NB4 (cell line): ENCODE measurements at regions not wholly inside any gene's neighbourhood (a gene's known extent, or its start where the extent isn't known, plus 50 kb on each side); places are given as distances from the start of the nearest gene placed in this dataset.

Source experiments
- MAX ChIP-seq: IDR thresholded peaks from 2 replicates; pipeline ENCODE4 v1.6.1; 2011; ENCODE audit warnings: low read depth, low read length
- POLR2A ChIP-seq: IDR thresholded peaks from 2 replicates; pipeline ENCODE4 v1.6.1; 2011; ENCODE audit warnings: mild to moderate bottlenecking; ENCODE audit not compliant: insufficient read length; ENCODE audit errors: extremely low read depth
- TF ChIP-seq, protein P1 (sequence below): IDR thresholded peaks from one replicate; pipeline ENCODE4 v1.5.1; 2012; ENCODE audit warnings: low read depth, low read length

DNA sequence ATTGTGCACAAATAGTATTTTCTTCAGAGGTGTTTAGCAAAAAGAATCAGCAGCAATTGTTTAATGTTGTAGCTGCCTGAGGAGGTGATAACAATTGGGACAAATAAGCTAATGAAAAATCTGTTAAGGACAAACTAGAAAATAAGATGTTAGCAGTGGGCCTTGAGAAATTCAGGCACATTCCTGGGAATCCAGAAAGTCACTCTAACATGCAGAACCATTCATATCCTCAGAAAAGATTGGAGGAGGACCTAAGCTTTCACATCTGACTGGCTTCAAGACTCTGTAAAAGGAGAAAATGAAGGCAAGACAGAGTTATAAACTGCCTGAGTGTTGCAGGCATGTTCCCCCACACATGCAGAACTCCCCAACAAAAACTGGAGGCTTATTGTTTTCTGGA lies 353.5 kb upstream of the RGPD4 start:
- TF ChIP-seq, protein P1, sequence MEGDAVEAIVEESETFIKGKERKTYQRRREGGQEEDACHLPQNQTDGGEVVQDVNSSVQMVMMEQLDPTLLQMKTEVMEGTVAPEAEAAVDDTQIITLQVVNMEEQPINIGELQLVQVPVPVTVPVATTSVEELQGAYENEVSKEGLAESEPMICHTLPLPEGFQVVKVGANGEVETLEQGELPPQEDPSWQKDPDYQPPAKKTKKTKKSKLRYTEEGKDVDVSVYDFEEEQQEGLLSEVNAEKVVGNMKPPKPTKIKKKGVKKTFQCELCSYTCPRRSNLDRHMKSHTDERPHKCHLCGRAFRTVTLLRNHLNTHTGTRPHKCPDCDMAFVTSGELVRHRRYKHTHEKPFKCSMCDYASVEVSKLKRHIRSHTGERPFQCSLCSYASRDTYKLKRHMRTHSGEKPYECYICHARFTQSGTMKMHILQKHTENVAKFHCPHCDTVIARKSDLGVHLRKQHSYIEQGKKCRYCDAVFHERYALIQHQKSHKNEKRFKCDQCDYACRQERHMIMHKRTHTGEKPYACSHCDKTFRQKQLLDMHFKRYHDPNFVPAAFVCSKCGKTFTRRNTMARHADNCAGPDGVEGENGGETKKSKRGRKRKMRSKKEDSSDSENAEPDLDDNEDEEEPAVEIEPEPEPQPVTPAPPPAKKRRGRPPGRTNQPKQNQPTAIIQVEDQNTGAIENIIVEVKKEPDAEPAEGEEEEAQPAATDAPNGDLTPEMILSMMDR, result no peak
- TF ChIP-seq POLR2A (no peak), MAX (no peak)
